GM23338 (cell line): ENCODE measurements at regions not wholly inside any gene's neighbourhood (a gene's known extent, or its start where the extent isn't known, plus 50 kb on each side); places are given as distances from the start of the nearest gene placed in this dataset.

ENCODE experiments used
- ATAC-seq: fragments of 200-7000 bp; cut with Tn5 transposase; 3 replicates; pipeline ENCODE4 v1.9.1; 2020
- DNase-seq: peaks from one replicate; pipeline ENCODE4 v3.0.0-alpha.2; 2015; ENCODE audit warnings: low spot score
- H2AFZ ChIP-seq: fragments of 200-600 bp; sonication (generic); 2 replicates; pipeline ENCODE4 v1.8.0; 2016; ENCODE audit warnings: antibody characterized with exemption, mild to moderate bottlenecking, moderate library complexity
- H3F3A ChIP-seq: fragments of 200-600 bp; sonication (generic); replicated peaks from 2 replicates; pipeline ENCODE4 v1.8.0; 2017; ENCODE audit warnings: antibody characterized with exemption, mixed run types, low read depth
- H3K27ac ChIP-seq: fragments of 200-600 bp; sonication (generic); 2 replicates; pipeline ENCODE4 v1.6.1; 2016; ENCODE audit warnings: low read depth
- H3K27me3 ChIP-seq: fragments of 200-600 bp; sonication (generic); 2 replicates; pipeline ENCODE4 v1.8.0; 2016; ENCODE audit warnings: mild to moderate bottlenecking, mixed run types, moderate library complexity; ENCODE audit not compliant: insufficient read depth
- H3K36me3 ChIP-seq: fragments of 200-600 bp; sonication (generic); 2 replicates; pipeline ENCODE4 v1.8.0; 2016; ENCODE audit warnings: mild to moderate bottlenecking; ENCODE audit not compliant: insufficient read depth
- H3K4me1 ChIP-seq: fragments of 200-600 bp; sonication (generic); 2 replicates; pipeline ENCODE4 v1.8.0; 2016; ENCODE audit warnings: mild to moderate bottlenecking, moderate library complexity; ENCODE audit not compliant: insufficient read depth
- H3K4me2 ChIP-seq: fragments of 200-600 bp; sonication (generic); 2 replicates; pipeline ENCODE4 v1.7.1; 2017; ENCODE audit warnings: mixed run types
- H3K4me3 ChIP-seq: fragments of 200-600 bp; sonication (generic); 2 replicates; pipeline ENCODE4 v1.6.1; 2016; ENCODE audit warnings: mixed run types
- H3K79me2 ChIP-seq: fragments of 200-600 bp; sonication (generic); replicated peaks from 2 replicates; pipeline ENCODE4 v1.8.0; 2017; ENCODE audit warnings: mild to moderate bottlenecking; ENCODE audit not compliant: insufficient read depth
- H3K9me2 ChIP-seq: fragments of 200-600 bp; sonication (generic); 2 replicates; pipeline ENCODE4 v1.8.0; 2017; ENCODE audit not compliant: insufficient read depth
- H4K20me1 ChIP-seq: fragments of 200-600 bp; sonication (generic); replicated peaks from 2 replicates; pipeline ENCODE4 v1.8.0; 2017; ENCODE audit warnings: mild to moderate bottlenecking; ENCODE audit not compliant: insufficient read depth
- H3K27ac Mint-ChIP-seq: 2 replicates; pipeline ENCODE4 v1.8.0; 2020; ENCODE audit warnings: inconsistent platforms, mild to moderate bottlenecking, moderate library complexity, mixed read lengths
- H3K27me3 Mint-ChIP-seq: 3 replicates; pipeline ENCODE4 v1.8.0; 2022; ENCODE audit warnings: low read depth, mild to moderate bottlenecking, moderate library complexity, mixed read lengths, inconsistent platforms; ENCODE audit not compliant: insufficient read depth, poor library complexity
- H3K36me3 Mint-ChIP-seq: 3 replicates; pipeline ENCODE4 v1.8.0; 2021; ENCODE audit warnings: low read depth, mild to moderate bottlenecking, inconsistent platforms, moderate library complexity, mixed read lengths
- H3K4me1 Mint-ChIP-seq: 3 replicates; pipeline ENCODE4 v1.8.0; 2020; ENCODE audit warnings: mild to moderate bottlenecking, inconsistent platforms, mixed read lengths
- H3K4me3 Mint-ChIP-seq: 3 replicates; pipeline ENCODE4 v1.8.0; 2021; ENCODE audit warnings: moderate library complexity, mild to moderate bottlenecking, inconsistent platforms, mixed read lengths
- H3K9me3 Mint-ChIP-seq: 3 replicates; pipeline ENCODE4 v1.8.0; 2020; ENCODE audit warnings: moderate library complexity, mild to moderate bottlenecking, inconsistent platforms, mixed read lengths
- CREB1 ChIP-seq: fragments of 250-450 bp; sonication (Bioruptor Pico); IDR thresholded peaks from 2 replicates; pipeline ENCODE4 v1.5.0; 2020; ENCODE audit warnings: low read depth, mild to moderate bottlenecking, moderate library complexity
- CTCF ChIP-seq, 2 experiments: fragments of 200-600 bp in 1 of 2; sonication (generic) in 1 of 2; conservative IDR thresholded peaks; 2 replicates each; pipeline versions ENCODE4 v1.5.1 to v1.6.1; 2016 to 2017; ENCODE audit warnings: antibody characterized with exemption in 2 of 2, low read depth in 2 of 2, mild to moderate bottlenecking in 2 of 2, moderate library complexity in 1 of 2
- ETS1 ChIP-seq: IDR thresholded peaks from 2 replicates; pipeline ENCODE4 v1.6.1; 2016; ENCODE audit warnings: antibody characterized with exemption
- EZH2 ChIP-seq: fragments of 200-600 bp; sonication (generic); IDR thresholded peaks from one replicate; pipeline ENCODE4 v1.8.0; 2017; ENCODE audit warnings: antibody characterized with exemption, mild to moderate bottlenecking, low read depth; ENCODE audit not compliant: unreplicated experiment
- EZH2phosphoT487 ChIP-seq: fragments of 200-600 bp; sonication (generic); IDR thresholded peaks from one replicate; pipeline ENCODE4 v1.8.1; 2018; ENCODE audit warnings: antibody characterized with exemption; ENCODE audit not compliant: unreplicated experiment
- JUNB ChIP-seq: IDR thresholded peaks from one replicate; pipeline ENCODE4 v1.6.1; 2016; ENCODE audit warnings: antibody characterized with exemption; ENCODE audit not compliant: unreplicated experiment
- NANOG ChIP-seq: IDR thresholded peaks from 2 replicates; pipeline ENCODE4 v1.6.1; 2016; ENCODE audit warnings: antibody characterized with exemption, borderline replicate concordance
- POLR2AphosphoS5 ChIP-seq: IDR thresholded peaks from 2 replicates; pipeline ENCODE4 v1.6.1; 2016; ENCODE audit warnings: antibody characterized with exemption, low read depth
- STAT1 ChIP-seq: IDR thresholded peaks from one replicate; pipeline ENCODE4 v1.6.1; 2016; ENCODE audit warnings: antibody characterized with exemption; ENCODE audit not compliant: unreplicated experiment
- ZNF114 ChIP-seq: fragments of 250-450 bp; sonication (Bioruptor Pico); IDR thresholded peaks from 2 replicates; pipeline ENCODE4 v1.5.0; 2020; ENCODE audit warnings: mild to moderate bottlenecking, moderate library complexity
- ZNF462 ChIP-seq: fragments of 250-450 bp; sonication (Bioruptor Pico); IDR thresholded peaks from 2 replicates; pipeline ENCODE4 v1.5.0; 2020; ENCODE audit warnings: mild to moderate bottlenecking, moderate library complexity

- TF ChIP-seq STAT1 = no peak
- TF ChIP-seq ETS1 = no peak
- no peak for TF ChIP-seq POLR2AphosphoS5
- no peak overlapping the region for H3K4me3 Mint-ChIP-seq
Observed at GRCh38 chr4:163892417-163892816, 397.9 kb downstream of the TMA16 start.

GRCh38 chr4:163895378-163896005 lies 401.0 kb downstream of the TMA16 start:
- no peak overlapping the region for H3K4me3 Mint-ChIP-seq
- ATAC-seq (peak; percentile 59), DNase-seq (no peak)
- H3K9me3 Mint-ChIP-seq = peaks cover 13% of the 10 kb centered on the region
- Histone ChIP-seq H3K27me3 (no peaks in the 10 kb centered on the region), H3K4me2 (peak overlapping the region; percentile 47), H3K27ac (peak overlapping the region; percentile 53; the same call in 1 of the 2 replicates), H3K79me2 (no peaks in the 10 kb centered on the region), H2AFZ (no peak overlapping the region), H3K4me3 (no peak overlapping the region), H3K9me2 (no peaks in the 10 kb centered on the region), H3F3A (no peaks in the 10 kb centered on the region), H3K4me1 (peaks cover 22% of the 10 kb centered on the region), H3K36me3 (no peaks in the 10 kb centered on the region), H4K20me1 (no peaks in the 10 kb centered on the region)
- H3K27me3 Mint-ChIP-seq = peaks cover 3% of the 10 kb centered on the region
- H3K4me1 Mint-ChIP-seq = peaks cover 21% of the 10 kb centered on the region
- H3K36me3 Mint-ChIP-seq = peaks cover 15% of the 10 kb centered on the region
- H3K27ac Mint-ChIP-seq = peak overlapping the region; percentile 97
- TF ChIP-seq JUNB = no peak
- no peak for TF ChIP-seq CTCF (conservative IDR thresholded peaks at IDR 0.05; ENCODE audit: low read depth in 2 of 2)
- TF ChIP-seq POLR2AphosphoS5 = no peak
- no peak for TF ChIP-seq EZH2phosphoT487
- TF ChIP-seq ZNF114 (CRISPR knock-in tag) = no peak
- no peak for TF ChIP-seq ZNF462 (CRISPR knock-in tag)
- TF ChIP-seq NANOG = no peak
- TF ChIP-seq ETS1 = no peak
- TF ChIP-seq CREB1 (CRISPR knock-in tag) = no peak
- TF ChIP-seq STAT1 = no peak
- no peak for TF ChIP-seq EZH2

More at GRCh38 chr4:163892417-163892816, 397.9 kb downstream of the TMA16 start:
- H3K4me1 ChIP-seq = peaks cover 22% of the 10 kb centered on the region
- H2AFZ ChIP-seq = no peak overlapping the region
- peaks cover 5% of the 10 kb centered on the region for H3K36me3 Mint-ChIP-seq
- H3K36me3 ChIP-seq = no peaks in the 10 kb centered on the region
- H3K4me2 ChIP-seq = no peak overlapping the region
- ATAC-seq = no peak
- H3F3A ChIP-seq = no peaks in the 10 kb centered on the region
- H3K9me3 Mint-ChIP-seq = peaks cover 5% of the 10 kb centered on the region
- H3K4me1 Mint-ChIP-seq = peaks cover 21% of the 10 kb centered on the region
- no peak overlapping the region for H3K27ac Mint-ChIP-seq
- DNase-seq = no peak
- no peaks in the 10 kb centered on the region for H3K79me2 ChIP-seq
- H3K9me2 ChIP-seq = no peaks in the 10 kb centered on the region
- H3K27me3 ChIP-seq = no peaks in the 10 kb centered on the region
- H3K4me3 ChIP-seq = no peak overlapping the region
- H3K27ac ChIP-seq = no peak overlapping the region
- H3K27me3 Mint-ChIP-seq = peaks cover 2% of the 10 kb centered on the region
- H4K20me1 ChIP-seq = no peaks in the 10 kb centered on the region
